PC-9 (cell line): ENCODE measurements at regions not wholly inside any gene's neighbourhood (a gene's known extent, or its start where the extent isn't known, plus 50 kb on each side); places are given as distances from the start of the nearest gene placed in this dataset.

Experiments used
- EZH2 ChIP-seq: fragments of 200-600 bp; sonication (generic); IDR thresholded peaks from 2 replicates; pipeline ENCODE4 v1.8.0; 2017; ENCODE audit warnings: antibody characterized with exemption, low read depth
- TF ChIP-seq, protein P1 (sequence below): fragments of 200-600 bp; sonication (generic); conservative IDR thresholded peaks from 2 replicates; pipeline ENCODE4 v1.6.1; 2017; ENCODE audit warnings: mixed run types, antibody characterized with exemption, mild to moderate bottlenecking, moderate library complexity

DNA sequence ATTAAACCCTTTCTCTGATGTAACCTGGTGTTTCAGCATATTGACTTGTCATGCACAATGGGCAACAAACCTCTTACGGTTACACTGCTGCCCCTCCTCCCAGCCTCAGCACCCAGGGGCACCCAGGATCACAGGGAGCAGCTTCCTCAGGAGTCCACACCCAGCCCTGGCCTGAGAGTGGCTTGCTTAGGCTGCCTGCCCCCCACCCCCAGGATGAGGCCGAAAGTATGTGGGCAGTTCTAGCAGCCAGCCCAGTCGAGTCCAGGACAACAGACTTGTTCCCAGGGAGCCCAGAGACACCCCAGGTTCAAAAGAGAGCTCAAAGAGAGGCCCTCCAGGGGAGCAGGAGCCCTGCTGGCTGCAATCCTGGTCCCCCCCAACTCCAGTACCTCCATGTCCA, 108.1 kb upstream of the THY1 start:
- TF ChIP-seq, protein P1, sequence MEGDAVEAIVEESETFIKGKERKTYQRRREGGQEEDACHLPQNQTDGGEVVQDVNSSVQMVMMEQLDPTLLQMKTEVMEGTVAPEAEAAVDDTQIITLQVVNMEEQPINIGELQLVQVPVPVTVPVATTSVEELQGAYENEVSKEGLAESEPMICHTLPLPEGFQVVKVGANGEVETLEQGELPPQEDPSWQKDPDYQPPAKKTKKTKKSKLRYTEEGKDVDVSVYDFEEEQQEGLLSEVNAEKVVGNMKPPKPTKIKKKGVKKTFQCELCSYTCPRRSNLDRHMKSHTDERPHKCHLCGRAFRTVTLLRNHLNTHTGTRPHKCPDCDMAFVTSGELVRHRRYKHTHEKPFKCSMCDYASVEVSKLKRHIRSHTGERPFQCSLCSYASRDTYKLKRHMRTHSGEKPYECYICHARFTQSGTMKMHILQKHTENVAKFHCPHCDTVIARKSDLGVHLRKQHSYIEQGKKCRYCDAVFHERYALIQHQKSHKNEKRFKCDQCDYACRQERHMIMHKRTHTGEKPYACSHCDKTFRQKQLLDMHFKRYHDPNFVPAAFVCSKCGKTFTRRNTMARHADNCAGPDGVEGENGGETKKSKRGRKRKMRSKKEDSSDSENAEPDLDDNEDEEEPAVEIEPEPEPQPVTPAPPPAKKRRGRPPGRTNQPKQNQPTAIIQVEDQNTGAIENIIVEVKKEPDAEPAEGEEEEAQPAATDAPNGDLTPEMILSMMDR, result no peak
- TF ChIP-seq EZH2, result no peak
